HG03064 (cell line): ENCODE measurements at regions not wholly inside any gene's neighbourhood (a gene's known extent, or its start where the extent isn't known, plus 50 kb on each side); places are given as distances from the start of the nearest gene placed in this dataset.
"Not testable (repeated sequence)": the region's sequence is repeated elsewhere in the genome, so short reads cannot be mapped to it uniquely, and the experiment has no call there.

Experiments
- ATAC-seq: cut with Tn5 transposase; IDR thresholded peaks from one replicate; pipeline ENCODE4 v1.9.1; 2021; ENCODE audit warnings: low read depth; ENCODE audit not compliant: unreplicated experiment

GRCh38 chr6:26720663-26721218, 61.2 kb upstream of the ZNF322 start:
- not testable (repeated sequence) for ATAC-seq

DNA sequence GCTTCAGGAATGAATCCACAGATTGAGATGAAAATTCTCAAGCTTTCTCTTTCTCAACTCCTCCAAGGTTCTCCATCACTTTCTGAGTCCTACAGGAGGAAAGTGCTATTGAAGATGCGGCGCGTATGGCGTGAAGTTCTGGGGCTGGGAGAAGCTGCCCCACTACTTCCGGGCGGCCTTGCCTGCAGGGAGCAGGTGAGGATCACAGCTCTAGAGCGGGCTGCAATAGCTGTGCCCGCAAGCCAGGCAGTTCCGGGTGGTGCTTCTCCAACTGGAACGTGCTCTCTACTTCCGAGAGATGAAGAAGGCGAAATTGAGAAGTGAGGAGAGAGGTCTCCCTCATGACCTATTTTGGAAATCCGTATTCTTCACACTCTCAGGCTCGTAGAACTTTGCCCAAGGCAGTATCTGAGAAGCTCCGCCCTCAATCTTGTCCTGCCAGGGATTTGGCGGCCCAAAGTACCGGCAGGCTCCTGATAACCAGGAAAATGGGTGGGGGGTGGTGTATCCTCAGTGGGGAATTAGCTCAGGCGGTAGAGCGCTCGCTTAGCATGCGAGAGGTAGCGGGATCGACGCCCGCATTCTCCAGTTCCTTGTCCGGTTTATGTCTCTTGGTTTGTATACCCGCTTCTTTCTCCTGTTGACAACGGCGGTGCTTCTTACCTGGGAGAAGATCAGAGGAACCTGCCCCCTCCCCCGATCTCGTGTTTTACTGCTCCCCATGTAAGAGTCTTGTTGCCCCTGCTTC, 70.6 kb upstream of the ZNF322 start:
- ATAC-seq: not testable (repeated sequence)

- ATAC-seq: not testable (repeated sequence)
Measured at GRCh38 chr6:26734776-26735472, 75.4 kb upstream of the ZNF322 start.

DNA sequence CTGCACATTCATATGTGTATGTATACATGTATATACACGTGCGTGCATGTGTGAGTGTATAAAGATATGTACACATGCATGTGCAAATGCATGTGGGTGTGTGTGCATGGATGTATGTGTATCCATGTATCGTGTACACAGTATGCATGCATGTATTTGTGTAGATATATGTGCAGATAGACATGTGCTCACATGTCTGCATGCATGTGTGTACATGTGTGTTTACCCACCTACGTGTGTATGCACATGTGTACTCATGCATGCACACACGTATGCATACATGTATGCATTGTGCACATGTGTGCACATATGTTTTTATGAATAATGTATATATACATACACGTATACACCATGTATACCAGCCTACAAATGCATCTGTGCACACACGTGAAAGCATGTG, 80.3 kb upstream of the ZNF322 start:
- no peak for ATAC-seq

DNA sequence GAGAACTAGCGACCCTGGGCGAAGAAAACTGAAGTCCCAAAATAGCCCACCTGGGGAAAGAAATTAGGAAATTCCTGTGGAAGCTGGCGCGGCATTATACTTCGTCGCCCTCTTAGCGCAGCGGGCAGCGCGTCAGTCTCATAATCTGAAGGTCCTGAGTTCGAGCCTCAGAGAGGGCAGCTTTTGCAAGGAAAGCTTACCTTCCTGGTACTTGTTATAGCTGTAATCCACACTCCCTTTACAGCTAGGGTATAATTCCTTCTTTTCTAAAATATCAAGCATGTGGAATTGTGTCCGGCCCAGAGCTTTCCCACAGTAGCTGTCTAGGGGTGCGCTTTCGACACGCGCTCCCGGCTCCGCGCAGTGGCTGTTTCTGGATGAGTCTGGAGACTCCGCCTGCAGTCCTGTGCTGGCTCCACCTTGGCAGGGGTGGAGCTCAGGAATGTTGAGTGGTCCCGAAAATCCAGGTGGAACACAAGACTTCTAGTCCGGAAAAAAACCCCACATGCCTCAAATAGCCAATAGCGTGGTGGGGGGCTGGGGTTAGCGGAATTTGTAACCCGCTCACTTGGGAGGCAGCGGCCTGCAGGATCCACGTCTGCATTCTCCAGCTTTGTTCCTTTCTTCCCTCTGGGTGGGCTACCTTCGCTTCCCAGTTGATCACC, 83.7 kb upstream of the ZNF322 start:
- ATAC-seq: no peak

- no peak for ATAC-seq
Measured at GRCh38 chr6:26743941-26744699, 84.6 kb upstream of the ZNF322 start.

DNA sequence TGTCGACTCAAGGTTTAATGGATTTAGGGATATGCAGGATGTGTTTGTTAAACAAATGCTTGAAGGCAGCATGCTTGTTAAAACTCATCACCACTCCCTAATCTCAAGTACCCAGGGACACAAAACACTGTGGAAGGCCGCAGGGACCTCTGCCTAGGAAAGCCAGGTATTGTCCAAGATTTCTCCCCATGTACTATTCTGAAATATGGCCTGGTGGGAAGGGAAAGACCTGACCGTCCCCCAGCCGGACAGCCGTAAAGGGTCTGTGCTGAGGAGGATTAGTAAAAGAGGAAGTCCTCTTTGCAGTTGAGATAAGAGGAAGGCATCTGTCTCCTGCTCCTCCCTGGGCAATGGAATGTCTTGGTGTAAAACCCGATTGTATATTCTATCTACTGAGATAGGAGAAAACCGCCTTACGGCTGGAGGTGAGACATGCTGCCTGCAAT, 85.3 kb upstream of the ZNF322 start:
- not testable (repeated sequence) for ATAC-seq

DNA sequence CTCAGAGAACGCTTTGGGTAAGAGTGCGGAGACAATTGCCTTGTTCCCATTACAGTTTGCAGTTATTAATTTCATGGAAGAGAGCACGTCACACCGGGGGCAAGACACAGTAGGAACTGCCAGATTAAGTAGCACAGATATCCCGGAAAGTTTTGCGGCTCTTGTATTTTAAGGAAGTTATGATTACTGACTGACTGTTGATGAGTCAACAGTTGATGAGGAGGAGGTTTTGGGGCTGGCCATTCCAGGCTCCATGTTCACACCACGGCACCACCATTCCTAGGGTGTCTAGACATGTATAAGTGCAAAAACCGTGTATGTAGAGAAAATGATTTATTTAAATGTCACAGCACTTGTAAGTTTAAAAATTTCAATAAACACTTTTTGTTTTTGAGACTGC, 86.4 kb upstream of the ZNF322 start:
- not testable (repeated sequence) for ATAC-seq

DNA sequence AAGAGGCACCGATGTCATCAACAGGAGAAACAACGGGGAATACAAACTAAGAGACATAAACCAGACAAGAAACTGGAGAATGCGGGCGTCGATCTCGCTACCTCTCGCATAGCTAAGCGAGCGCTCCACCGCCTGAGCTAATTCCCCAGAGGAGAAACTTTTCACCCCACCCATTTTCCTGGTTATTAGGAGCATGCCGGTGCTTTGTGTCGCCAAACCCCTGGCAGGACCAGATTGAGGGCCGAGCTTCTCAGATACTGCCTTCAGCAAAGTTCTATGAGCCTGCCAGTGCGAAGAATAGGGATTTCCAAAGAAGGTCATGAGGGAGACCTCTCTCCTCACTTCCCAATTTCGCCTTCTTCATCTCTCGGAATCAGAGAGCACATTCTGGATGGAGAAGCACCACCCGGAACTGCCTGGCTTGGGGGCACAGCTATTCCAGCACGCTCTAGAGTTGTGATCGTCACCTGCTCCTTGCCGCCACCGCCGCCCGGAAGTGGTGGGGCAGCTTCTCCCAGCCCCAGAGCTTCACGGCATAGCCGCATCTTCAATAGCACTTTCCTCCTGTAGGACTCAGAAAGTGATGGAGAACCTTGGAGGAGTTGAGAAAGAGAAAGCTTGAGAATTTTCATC, 89.7 kb upstream of the ZNF322 start:
- not testable (repeated sequence) for ATAC-seq

- not testable (repeated sequence) for ATAC-seq
Measured at GRCh38 chr6:26749759-26750126, 90.2 kb upstream of the ZNF322 start.

DNA sequence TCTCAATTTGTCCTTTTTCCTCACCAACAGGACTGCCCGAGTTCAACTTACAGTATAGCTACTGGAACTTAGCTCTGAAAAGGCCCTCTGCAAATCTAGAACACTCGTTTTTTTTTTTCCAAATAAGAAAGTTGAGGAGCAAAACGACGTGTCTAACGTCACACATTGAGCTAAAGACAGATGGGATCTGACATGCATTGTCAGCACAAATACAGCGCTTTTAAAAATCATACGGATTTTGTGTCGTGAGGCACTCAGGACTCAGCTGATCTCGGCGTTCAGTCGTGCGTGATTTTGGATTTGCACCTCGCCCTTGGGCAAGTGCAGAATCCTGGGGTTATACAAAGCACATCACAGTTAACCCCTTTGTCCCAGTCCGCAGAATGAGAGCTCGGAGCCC, 94.7 kb upstream of the ZNF322 start:
- no peak for ATAC-seq

DNA sequence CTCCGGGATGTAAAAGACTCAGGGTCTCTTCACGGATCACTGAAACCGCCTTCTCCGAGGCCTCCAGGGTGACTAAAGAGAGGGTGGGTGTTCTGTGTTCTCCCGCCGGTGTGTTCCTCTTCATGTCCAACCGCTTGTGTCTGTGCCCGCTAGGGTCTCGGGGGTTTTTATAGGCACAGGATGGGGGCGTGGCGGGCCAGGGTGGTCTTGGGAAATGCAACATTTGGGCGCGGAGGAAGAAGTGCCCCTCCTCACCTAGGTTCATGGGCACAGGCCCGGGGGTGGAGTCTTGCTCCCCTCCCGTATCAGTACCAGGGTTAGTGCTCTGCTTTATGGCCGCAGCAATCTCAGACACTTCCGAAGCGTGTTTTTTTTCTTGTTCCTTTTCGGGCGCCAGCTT, 95.3 kb upstream of the ZNF322 start:
- ATAC-seq: not testable (repeated sequence)

DNA sequence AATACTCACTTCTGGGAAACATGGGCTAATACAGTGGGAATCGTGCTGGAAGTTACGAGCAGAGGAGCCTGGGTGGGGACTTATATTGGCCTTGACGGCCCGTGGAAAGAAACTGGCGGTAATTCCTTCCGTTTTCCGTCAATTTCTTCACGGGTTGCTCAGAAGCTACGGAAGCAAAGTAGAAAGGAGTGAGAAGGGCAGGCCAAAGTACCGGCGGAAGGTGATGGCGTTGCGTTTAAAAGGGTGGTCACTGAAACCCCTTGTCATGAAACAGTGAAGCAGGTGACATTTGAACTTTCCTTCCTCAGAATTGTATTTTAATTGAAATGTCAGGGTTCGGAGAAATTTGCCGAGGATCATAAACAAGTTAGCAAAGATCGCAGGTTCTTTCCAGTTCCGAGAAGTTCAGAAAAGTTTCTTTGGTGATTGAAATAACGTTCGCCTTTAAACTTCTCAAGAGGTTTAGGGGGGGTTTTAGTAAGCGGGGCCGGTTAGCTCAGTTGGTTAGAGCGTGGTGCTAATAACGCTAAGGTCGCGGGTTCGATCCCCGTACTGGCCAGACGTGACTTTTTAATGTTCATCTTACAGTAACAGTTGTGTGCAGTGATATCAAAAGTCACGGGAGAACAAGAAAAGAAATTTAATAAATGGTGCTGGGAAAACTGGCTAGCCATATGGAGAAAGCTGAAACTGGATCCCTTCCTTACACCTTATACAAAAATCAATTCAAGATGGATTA, 96.7 kb upstream of the ZNF322 start:
- not testable (repeated sequence) for ATAC-seq

GRCh38 chr6:26766203-26766902, 106.8 kb upstream of the ZNF322 start:
- not testable (repeated sequence) for ATAC-seq

- ATAC-seq: not testable (repeated sequence)
Measured at GRCh38 chr6:26770941-26771666, 111.6 kb upstream of the ZNF322 start.

- not testable (repeated sequence) for ATAC-seq
Measured at GRCh38 chr6:26773414-26773813, 113.9 kb upstream of the ZNF322 start.

GRCh38 chr6:26780563-26780962, 121.0 kb upstream of the ZNF322 start:
- not testable (repeated sequence) for ATAC-seq
